Nephron (organoid): ENCODE measurements at regions not wholly inside any gene's neighbourhood (a gene's known extent, or its start where the extent isn't known, plus 50 kb on each side); places are given as distances from the start of the nearest gene placed in this dataset.

Source experiments
- H3K27ac Mint-ChIP-seq, 3 experiments: 2 replicates each; pipeline ENCODE4 v1.8.0; 2020; ENCODE audit warnings: mixed read lengths in 3 of 3, mild to moderate bottlenecking in 2 of 3, moderate library complexity in 1 of 3
- H3K27me3 Mint-ChIP-seq: 2 replicates; pipeline ENCODE4 v1.8.0; 2021; ENCODE audit warnings: low read depth, mild to moderate bottlenecking, moderate library complexity, mixed read lengths
- H3K36me3 Mint-ChIP-seq: 2 replicates; pipeline ENCODE4 v1.8.0; 2020; ENCODE audit warnings: low read depth, mixed read lengths
- H3K4me1 Mint-ChIP-seq: 2 replicates; pipeline ENCODE4 v1.8.0; 2020; ENCODE audit warnings: mixed read lengths
- H3K4me3 Mint-ChIP-seq, 3 experiments: 2 replicates each; pipeline ENCODE4 v1.8.0; 2020; ENCODE audit warnings: mild to moderate bottlenecking in 3 of 3, mixed read lengths in 3 of 3, moderate library complexity in 2 of 3
- H3K9me3 Mint-ChIP-seq: 2 replicates; pipeline ENCODE4 v1.8.0; 2020; ENCODE audit warnings: mixed read lengths
- CTCF ChIP-seq, 3 experiments: fragments of 200-600 bp; sonication (generic); IDR thresholded peaks; one replicate each; pipeline ENCODE4 v1.5.0; 2021; ENCODE audit warnings: antibody characterized with exemption in 3 of 3; ENCODE audit not compliant: unreplicated experiment in 3 of 3

DNA sequence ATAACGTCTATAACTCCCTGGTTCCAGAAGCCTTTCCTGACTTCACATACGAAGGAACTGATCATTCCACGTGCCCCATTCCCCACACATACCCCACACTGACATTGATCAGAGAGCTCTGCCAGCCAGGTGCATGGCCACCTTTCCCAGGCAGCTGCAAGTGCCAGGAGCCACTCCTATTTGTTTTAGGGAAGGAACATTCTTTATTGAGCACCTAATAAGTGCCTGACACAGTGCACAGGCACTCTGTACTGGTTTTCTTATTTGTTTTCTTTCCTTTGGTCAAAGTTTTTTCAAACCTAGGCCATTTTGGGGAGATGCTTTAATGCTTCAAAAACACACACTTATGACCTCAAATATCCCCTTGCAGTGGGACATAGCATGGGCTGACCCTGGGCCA is 50.0 kb downstream of the PITPNM2 start:
- H3K4me3 Mint-ChIP-seq: no peak overlapping the region
- peaks cover 9% of the 10 kb centered on the region for H3K27me3 Mint-ChIP-seq
- no peak overlapping the region for H3K27ac Mint-ChIP-seq
- peaks cover 4% of the 10 kb centered on the region for H3K36me3 Mint-ChIP-seq
- no peaks in the 10 kb centered on the region for H3K9me3 Mint-ChIP-seq
- peaks cover 38% of the 10 kb centered on the region for H3K4me1 Mint-ChIP-seq
- no peak for TF ChIP-seq CTCF (IDR thresholded peaks at IDR 0.05; ENCODE audit: unreplicated experiment in 3 of 3)

DNA sequence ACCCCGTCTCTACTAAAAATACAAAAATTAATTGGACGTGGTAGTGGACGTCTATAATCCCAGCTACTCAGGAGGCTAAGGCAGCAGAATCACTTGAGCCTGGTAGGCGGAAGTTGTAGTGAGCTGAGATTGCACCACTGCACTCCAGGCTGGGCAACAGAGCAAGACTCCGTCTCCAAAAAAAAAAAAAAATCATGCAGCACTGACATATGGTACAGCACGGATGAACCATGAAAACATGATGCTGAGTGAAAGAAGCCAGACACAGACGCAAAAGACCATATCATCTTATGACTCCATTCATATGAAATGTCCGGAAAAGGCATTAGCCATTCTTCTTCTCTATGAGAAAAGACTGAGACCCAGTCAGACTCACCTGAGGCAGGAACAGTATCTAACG is 50.4 kb downstream of the PITPNM2 start:
- no peak overlapping the region for H3K27ac Mint-ChIP-seq
- no peak for TF ChIP-seq CTCF (IDR thresholded peaks at IDR 0.05; ENCODE audit: unreplicated experiment in 3 of 3)
- H3K4me1 Mint-ChIP-seq: peaks cover 41% of the 10 kb centered on the region
- no peak overlapping the region for H3K4me3 Mint-ChIP-seq
- no peaks in the 10 kb centered on the region for H3K9me3 Mint-ChIP-seq
- H3K27me3 Mint-ChIP-seq: peaks cover 6% of the 10 kb centered on the region
- H3K36me3 Mint-ChIP-seq: peaks cover under 1% of the 10 kb centered on the region

DNA sequence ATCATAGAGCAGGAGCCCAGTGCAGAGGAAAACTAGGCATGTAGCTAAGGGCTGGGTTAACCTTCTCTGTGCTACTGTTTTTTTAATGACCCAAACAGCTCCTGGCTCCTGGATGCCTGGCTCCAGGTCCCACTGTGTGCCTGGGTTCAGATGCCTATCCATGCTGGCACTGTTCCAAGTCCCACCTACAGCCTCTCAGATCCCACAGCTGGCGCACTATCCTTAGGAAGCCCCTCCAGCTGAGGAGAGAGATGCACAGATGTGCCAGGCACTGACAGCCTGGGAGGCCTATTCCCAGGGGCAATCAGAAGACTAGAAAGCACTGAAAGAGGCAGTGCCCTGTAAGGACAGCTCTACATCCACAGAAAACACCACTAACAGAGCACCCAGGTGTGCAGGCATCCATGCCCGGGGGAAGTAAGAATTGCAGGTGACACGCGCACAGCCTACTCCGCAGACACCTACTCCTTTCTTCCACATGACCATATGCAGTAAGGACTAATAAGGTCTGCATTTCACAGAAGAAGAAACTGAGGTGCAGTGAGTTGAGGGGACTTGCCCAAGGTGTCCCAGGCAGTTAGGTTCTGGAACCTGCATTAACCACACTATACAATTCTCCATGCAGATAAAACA is 51.2 kb downstream of the PITPNM2 start:
- Mint-ChIP-seq H3K4me3 (no peak overlapping the region), H3K4me1 (peaks cover 49% of the 10 kb centered on the region), H3K36me3 (no peaks in the 10 kb centered on the region), H3K27me3 (no peaks in the 10 kb centered on the region), H3K9me3 (no peaks in the 10 kb centered on the region), H3K27ac (no peak overlapping the region)
- TF ChIP-seq CTCF (IDR thresholded peaks at IDR 0.05; ENCODE audit: unreplicated experiment in 3 of 3): no peak

DNA sequence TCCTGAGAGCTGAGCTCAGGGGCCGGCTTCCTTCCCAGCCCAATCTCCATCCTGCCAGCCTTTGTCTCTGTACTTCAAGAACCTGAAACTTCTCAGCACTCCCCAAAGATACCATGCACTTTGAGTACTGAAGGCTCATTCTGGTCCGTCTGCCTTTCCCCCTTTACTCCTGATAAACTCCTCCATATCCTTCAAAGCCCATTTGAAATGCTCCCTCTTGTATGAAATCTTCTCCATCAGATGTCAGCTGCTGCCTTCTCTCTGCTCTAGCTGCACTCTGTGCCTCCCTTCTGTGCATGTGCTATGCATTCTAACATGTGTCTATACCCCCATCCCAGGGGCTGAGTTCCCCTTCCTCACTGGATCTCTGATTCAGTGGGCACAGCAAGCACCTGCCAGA is 52.1 kb downstream of the PITPNM2 start:
- peaks cover 55% of the 10 kb centered on the region for H3K4me1 Mint-ChIP-seq
- H3K4me3 Mint-ChIP-seq: no peak overlapping the region
- no peaks in the 10 kb centered on the region for H3K36me3 Mint-ChIP-seq
- H3K9me3 Mint-ChIP-seq: no peaks in the 10 kb centered on the region
- H3K27ac Mint-ChIP-seq: no peak overlapping the region
- H3K27me3 Mint-ChIP-seq: no peaks in the 10 kb centered on the region
- TF ChIP-seq CTCF (IDR thresholded peaks at IDR 0.05; ENCODE audit: unreplicated experiment in 3 of 3): no peak

DNA sequence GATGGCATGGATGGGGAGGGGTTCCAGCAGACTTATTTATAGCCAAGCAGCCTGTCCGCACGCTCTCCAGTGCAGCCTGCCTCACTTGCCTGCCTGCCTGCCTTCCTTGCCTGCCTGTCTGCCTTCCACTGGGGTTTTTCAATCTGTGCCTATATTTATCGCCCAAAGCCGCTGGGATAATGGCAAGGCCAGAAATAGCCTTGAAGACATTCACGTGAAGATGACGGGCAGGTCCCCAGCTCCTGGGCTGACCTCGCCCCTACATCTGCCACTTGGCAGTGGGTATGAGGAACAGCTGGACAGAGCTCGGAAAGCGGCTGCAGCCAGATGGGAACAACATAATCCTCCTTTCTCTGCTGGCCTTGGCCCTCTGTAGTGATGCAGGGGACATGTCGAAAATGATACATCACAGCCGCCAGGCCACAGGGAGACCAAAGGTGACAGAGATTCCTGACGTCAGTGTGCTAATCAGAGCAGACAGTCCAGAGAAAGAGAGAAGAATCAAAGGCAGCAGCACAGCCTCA is 53.3 kb downstream of the PITPNM2 start:
- Mint-ChIP-seq H3K27me3 (no peaks in the 10 kb centered on the region), H3K36me3 (no peaks in the 10 kb centered on the region), H3K4me3 (peak overlapping the region in 1 of 3 experiments; percentile 39), H3K27ac (peak overlapping the region in 2 of 3 experiments; percentile 31 to 54), H3K4me1 (peaks cover 59% of the 10 kb centered on the region), H3K9me3 (no peaks in the 10 kb centered on the region)
- TF ChIP-seq CTCF (IDR thresholded peaks at IDR 0.05; ENCODE audit: unreplicated experiment in 3 of 3): no peak

GRCh38 chr12:123096741-123097140 is 54.1 kb downstream of the PITPNM2 start:
- H3K4me1 Mint-ChIP-seq: peaks cover 55% of the 10 kb centered on the region
- no peak for TF ChIP-seq CTCF (IDR thresholded peaks at IDR 0.05; ENCODE audit: unreplicated experiment in 3 of 3)
- H3K36me3 Mint-ChIP-seq: no peaks in the 10 kb centered on the region
- H3K27me3 Mint-ChIP-seq: no peaks in the 10 kb centered on the region
- no peak overlapping the region for H3K4me3 Mint-ChIP-seq
- no peaks in the 10 kb centered on the region for H3K9me3 Mint-ChIP-seq
- no peak overlapping the region for H3K27ac Mint-ChIP-seq
